NCI-H128 (cell line): ENCODE measurements at regions not wholly inside any gene's neighbourhood (a gene's known extent, or its start where the extent isn't known, plus 50 kb on each side); places are given as distances from the start of the nearest gene placed in this dataset.

Experiments used
- DNase-seq: peaks from one replicate; lab custom pipeline; 2025; ENCODE audit not compliant: unreplicated experiment; lab: John Stamatoyannopoulos, UW

DNA sequence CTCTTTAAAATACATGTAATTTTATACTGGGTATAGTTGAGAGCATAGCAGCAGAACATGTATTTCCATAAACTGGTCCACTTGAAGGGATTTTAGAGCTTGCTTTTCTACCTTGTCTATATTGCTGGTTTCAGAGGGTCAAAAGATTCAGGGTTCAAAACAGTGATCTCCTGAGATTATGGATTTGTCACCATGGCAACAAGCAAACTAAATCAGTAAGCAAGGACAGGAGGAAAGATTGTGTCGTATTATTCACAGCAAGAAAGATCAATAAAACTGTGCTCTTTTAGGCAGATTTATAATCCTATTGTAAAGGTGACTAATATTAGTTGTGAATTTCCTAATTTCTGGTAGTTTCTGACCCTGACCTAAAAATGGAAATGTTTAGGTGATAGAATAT is 496.4 kb downstream of the LMO7 start:
- DNase-seq, result no peak

DNA sequence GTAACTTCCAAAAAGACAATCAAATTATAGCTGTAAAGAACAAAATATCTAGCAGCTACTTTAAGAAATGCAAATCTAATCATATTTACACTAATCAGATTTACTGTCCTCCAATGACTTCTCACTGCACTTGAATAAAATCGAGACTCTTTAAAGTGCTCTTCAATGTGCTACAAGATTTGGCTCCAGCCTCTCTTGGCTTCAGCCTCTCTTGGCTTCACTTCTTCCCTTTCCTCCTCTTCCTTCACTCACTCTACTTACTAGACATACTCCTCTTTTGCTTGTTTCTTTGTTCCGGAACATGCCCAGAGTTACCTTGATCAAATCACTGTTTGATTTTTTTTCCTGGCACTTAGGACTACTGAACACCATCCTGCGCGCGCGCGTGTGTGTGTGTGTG is 495.4 kb downstream of the LMO7 start:
- DNase-seq, result no peak

DNA sequence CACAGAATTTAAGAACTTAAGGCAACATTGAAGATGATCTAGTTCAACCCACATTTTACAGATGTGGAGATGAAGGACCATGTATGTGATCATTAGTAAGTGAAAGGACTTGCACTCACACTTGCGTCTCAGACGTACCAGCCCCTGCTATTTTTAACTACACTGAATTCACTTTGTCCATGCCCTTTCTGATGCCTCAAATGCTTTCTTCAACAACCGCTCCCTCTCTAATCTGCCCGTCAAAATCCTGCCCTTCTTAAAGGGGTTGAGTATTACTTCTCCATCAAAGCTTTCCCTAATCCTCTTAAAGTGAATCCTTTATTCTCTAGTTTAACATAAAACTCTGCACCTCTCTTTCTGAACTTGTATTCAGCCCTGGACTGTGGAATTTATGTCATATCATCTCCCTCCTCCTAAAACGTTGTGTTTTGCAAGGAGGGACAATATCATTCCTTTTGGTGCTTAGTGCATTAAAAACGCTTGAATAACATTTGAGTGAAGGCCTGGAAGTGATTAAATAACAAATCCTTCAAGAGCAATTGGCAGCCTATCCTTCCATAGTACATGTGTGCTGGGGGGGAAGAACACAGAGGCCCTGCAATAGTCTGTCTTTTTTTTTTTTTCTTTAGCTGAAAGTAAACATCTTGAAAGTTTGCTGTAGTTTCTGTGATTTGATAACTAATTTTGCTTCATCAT is 493.3 kb downstream of the LMO7 start:
- no peak for DNase-seq

DNA sequence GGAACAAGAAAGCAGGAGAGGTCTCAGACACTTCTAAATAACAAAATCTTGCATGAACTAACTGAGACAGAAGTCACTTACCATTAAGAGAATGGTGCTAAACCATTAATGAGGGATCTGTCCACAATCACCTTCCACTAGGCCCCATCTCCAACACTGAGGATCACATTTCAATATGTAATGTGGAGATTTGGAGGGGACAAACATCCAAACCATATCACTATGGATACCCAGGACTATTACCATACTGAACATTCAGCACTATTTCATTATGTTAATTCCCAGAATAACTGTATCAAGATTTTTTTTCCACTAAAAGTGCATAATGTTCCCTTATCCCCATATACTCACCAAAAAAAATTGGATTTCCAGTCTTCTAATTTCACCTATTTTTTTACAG is 491.8 kb downstream of the LMO7 start:
- DNase-seq, result no peak

DNA sequence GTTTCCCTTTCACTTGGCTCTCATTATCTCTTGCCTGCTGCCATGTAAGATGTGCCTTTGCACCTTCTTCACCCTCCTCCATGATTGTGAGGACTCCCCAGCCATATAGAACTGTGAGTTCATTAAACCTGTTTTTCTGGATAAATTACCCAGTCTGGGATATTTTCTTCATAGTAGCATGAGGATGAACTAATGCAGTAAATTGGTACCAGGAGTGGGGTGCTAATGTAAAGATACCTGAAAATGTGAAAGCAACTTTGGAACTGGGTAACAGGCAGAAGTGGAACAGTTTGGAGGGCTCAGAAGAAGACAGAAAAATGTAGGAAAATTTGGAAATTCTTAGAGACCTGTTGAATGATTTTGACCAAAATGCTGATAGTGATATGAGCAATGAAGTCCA is 487.4 kb downstream of the LMO7 start:
- DNase-seq, result no peak

DNA sequence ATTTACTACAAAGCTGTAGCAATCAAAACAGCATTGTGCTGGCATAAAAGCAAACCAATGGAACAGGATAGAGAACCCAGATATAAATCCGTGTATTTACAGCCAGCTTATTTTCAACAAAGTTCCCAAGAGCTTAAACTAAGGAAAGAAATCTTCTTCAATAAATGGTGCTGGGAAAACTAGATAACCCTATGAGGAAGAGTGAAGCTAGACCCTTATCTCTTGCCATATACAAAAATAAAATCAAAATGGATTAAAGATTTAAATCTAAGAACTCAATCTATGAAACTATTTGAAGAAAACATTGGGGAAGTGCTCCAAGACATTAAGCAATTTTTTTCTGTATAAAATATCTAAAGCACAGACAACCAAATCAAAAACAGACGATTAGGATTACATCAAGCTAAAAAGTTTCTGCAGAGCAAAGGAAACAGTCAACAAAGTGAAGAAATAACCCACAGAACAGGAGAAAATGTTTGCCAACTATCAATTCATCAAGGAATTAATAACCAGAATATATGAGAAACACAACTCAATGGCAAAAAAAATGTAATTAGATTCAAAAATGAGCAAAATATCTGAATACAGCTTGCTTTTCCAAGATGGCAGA is 480.7 kb downstream of the LMO7 start:
- no peak for DNase-seq

DNA sequence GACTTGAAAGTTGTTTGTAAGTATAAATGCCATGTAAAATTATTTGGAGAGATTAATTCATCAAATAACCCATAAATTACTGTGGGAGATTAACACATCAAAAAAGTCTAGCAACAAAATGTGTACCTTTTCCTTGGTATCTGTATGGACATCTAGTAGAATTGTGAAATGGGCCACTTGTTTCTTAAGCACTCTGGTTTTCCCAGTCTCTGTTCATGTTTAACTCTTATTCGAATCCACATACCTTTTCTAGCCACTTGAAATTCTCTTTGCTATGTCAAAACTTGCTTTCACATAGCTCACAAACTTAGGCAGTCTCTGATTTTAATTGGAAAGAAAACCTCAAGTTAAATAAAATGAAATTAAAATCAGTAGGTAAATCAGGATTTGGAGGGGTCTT is 470.6 kb downstream of the LMO7 start:
- DNase-seq, result no peak

DNA sequence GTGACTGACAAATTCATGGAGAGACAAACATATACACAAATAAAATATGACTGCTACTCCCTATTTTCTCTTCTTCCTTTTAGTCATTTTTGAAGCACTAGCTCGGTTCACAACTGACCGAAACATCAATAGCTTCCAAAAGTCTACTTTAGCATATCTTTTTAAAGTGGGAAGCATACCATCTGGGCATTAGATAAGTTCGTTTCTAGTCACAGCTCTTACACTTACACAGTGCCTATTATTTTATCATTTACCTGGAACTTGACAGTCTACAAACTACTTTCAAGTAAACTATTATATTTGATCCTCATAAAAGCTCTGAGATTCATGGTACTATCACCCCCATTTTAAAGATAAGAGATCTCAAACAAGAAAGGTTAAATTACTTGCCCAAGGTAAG is 458.5 kb downstream of the LMO7 start:
- DNase-seq, result no peak

DNA sequence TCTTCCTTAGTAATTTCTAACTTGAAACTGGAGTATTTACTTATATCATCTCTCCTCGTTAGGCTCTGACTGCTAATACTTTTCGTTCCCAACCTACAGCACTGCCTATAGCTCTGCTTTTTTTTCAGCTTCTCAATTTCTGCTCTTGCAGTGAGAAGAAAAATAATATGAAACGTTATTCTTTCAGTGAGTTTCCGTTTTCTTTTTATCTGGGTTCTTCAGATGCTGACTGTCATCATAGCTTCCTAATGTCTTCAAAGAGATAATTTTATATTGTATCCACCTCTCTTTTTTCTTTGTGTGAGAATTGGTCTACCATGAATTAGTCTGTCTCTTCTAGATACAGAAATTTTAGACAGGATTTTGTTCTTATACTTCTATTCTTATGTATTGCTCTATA is 454.9 kb downstream of the LMO7 start:
- no peak for DNase-seq

DNA sequence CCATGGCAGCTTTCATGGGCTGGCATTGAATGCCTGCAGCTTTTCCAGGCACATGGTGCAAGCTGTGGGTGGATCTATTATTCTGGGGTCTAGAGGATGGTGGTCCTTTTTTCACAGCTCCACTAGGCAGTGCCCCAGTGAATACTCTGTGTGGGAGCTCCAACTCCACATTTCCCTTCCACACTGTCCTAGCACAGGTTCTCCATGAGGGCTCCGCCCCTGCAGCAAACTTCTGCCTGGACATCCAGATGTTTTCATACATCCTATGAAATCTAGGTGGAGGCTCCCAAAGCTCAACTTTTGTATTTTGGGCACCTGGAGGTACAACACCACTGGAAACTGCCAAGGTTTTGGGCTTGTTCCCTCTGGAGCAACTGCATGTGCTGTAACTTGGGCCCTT is 450.6 kb downstream of the LMO7 start:
- no peak for DNase-seq

DNA sequence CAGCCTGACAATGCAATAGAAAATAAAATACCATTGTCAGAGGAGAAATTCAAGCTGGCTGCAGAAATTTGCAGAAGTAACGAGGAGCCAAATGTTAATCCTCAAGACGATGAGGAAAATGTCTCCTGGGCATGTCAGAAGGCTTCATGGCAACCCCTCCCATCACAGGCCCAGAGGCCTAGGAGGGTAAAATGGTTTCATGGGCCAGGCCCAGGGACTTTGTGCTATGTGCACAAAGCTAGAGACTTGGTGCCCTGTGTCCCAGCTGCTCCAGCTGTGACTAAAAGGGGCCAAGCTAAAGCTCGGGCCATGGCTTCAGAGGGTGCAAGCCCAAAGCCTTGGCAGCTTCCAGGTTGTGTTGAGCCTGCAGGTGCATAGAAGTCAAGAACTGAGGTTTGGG is 431.7 kb downstream of the LMO7 start:
- DNase-seq, result no peak

DNA sequence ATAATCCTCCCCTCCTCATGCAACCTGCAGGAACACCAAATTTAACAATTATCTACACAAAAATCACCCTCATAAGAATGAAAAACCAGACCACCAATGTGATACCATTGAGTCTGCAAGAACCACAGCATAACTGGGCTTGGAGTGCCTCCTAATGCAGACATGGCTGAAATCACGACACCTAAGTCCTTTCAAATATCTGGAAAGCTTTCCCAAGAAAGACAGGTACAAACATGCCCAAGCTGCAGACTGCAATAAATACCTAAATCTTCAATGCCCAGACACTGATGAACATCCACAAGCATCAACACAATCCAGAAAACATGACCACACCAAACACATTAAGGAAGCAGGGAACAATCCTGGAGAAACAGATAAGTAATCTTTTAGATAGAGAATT is 417.1 kb downstream of the LMO7 start:
- DNase-seq, result no peak

DNA sequence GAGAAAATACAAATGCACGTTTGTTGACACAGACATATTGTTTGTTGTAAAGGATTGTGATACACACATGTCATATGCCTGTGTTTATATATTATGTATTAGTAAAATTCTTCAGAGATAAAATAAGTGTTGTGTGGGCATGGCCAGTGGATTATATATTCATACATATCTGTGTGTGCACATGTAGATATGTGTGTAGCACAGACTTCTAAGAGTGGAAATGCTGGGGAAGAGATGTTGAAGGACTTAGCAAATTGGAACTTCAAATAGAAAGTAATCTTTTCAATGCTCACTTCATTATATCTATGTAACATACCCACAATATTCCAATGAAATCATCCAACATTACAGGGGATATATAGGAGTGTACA is 413.2 kb downstream of the LMO7 start:
- DNase-seq, result no peak

DNA sequence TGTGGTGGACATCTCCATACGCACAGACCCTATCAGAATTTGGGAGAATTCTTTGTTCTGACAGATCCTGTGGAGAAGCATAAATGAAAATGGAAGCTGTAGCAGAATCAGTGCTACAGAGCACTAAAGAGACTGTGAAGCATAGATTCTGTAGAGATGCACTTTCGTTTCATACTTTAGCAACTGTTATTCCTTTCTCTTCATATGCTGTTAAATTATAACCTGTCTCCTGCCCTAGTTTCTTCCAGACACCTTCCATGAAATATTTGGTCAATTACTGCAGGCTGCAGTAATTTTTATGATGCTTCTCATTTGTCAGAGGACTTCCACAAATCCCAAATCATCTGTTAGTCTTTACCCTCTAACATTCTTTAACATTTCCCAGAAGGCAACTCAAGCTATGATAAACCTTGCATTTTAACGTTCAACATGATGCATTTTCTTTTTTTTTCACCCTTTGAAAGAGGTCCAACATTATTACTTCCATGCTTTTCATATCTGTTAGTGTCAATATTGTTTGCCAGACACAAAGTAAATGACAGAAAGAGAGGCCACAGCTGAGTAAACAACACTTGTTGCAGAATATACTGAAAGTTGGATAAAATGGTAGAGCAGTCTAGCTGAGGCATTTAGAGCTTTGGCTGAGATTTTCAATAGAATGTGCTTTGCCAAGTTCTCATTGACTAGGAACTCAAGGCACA is 412.7 kb downstream of the LMO7 start:
- DNase-seq, result no peak

DNA sequence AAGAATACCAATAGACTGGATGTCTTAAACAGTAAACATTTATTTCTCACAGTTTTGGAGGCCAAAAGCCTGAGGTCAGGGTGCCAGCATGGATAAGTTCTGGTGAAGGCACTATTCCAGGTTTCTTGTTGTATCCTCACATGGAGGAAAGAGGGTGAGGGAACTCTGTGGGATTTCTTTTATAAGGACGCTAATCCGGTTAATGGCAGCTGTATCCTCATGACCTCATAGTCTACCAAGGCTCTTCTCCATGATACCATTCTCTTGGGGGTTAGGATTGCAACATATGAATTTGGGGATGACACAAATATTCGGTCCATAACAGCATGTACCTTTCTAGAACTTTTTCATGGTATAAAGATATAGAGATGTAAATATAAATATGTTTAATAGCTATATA is 412.0 kb downstream of the LMO7 start:
- DNase-seq, result no peak

DNA sequence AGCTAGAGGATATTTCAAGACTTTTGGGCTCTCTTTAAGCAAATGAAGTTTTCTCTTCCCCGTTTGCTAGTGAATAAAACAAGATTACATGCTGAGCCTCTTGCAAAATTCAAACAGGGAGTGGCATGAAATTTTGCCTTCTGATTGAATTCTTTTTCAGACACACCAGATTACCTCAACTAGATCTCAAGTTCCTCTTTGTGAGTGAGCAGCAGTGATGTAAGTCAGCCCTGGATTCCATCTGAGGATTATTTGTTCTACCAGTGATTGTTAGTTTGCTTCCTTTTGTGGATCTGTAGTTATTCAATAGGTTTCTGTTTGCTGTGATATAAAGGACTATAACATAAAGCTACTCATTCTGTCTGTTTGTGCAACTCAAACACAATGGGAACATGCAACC is 407.7 kb downstream of the LMO7 start:
- DNase-seq, result no peak

DNA sequence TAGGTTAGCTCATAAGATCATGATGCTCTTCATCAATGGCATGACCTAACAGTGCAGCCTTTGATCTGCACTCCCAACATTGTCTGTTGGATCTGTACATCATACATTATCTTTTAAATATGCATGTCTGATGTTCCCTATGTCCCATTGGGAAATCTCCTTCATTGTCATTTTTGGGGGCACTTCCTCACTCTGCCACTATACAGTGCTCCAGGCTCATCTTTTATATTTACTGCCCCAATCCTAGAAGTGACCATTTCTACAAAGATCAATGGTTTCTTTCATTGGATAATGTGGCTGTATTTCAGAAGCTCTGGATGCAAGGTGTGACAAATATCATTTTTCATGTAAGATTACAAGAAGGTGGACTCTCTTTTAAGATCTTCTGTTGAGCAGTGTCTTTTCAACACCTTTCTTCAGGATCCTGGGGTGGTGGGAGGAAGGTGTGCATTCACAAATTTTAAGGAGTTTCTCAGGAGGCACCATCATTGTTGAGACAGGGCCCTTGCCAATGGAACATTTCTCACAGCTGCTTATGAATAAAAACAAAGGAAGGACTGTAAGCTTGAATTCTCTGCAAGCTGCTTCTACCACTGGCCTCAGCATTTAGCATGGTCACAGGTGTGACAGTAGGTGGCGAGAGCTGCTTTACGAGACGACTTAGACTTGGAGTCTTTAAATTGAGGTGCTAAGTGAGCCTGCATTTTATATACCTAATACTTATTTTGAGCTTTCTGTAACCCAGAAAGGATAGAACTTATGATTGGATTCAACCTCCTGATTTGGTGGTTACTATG is 403.0 kb downstream of the LMO7 start:
- no peak for DNase-seq

DNA sequence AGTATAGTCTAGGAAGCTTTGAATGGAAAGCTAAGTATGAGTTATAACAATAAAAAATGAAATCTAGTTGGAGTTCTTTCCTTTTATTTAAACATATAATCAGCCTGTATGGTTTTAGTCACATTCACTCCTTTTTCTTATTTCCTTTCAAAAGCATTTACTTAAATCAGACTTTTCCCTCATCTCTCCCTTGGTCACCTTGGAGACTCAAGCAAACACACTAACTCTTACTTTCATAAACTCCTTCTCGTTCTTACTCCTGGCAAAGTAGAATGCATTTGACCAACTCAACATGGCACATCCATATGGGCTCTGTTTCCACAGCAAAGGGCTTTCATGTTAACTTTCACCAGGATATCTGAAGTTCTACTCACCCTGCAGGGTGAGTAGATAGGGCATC is 400.0 kb downstream of the LMO7 start:
- no peak for DNase-seq

DNA sequence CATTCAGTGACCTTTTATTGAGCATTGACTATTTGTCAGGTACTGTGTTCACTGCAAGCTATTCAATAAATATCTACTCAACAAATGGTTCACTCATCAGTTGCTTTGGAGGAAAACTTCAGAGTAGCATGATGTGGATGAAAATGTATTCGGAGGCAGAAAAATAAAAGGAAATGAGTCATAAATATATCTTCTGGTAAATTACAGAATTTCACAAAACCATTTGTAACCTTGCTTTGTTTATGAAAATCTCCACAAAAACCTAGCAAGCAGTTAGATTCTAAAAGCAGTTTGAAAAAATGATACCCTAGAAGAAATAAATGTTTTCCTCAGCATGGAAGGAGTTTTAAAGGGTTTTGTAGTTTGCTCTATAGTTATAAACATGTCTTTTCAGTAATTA is 399.6 kb downstream of the LMO7 start:
- DNase-seq, result no peak

DNA sequence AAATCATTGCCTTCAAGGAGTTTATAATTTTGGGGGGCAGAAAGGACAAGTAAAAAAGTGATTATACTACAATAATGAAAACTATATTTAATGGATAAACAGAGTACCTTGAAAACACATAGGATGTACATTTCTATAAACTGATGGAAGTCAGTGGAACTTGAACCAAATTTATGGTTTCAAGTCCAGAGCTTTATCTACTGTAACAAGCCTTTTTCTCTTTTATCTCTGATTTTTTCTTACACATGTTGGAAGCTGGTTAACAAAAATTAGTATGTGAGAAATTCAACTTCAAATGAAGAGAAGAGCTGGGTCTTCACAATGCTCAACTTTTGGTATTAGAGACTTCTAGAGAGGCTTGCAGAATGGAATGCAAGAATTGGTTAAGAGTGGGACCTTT is 393.6 kb downstream of the LMO7 start:
- no peak for DNase-seq

DNA sequence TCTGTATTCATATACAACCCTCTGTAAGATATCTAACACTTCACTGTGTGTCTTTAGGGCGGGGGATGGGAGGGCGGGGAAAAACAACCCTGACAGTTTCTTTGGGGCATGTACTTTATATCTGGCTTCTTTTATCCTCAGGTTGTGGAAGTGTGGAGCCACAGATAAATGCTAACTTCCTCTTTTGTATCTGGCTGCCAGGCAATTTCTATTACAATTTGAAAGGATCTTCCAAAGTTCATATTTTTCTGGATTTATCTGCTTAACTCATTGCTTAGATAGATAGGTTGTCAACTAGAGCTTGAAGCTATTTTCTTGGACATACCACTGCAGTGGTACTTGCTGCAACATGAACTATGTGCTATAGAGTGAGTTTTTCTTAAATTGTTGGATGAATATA is 393.0 kb downstream of the LMO7 start:
- no peak for DNase-seq

DNA sequence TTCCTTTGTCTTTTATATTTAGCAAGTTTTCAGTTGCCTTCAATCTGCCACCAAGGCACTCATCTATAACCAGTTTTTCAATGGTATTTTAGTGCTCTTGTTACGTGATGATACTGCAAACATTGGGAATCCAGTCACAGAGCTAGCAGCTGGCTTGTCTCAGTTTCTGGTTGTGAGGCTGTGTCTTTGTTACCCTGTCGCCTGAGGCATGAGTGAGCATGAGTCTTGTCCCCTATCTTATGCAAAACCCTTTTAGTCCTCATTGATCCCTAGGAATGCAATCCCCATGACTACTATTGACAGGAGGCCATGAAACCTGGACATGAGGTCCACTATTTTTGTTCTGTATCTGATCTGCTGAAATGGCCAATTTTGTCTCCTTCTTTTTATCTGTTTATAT is 391.0 kb downstream of the LMO7 start:
- DNase-seq, result no peak
